H1 (cell line): ENCODE measurements at regions not wholly inside any gene's neighbourhood (a gene's known extent, or its start where the extent isn't known, plus 50 kb on each side); places are given as distances from the start of the nearest gene placed in this dataset.

Source experiments
- CTCF ChIA-PET: fragments of 300-600 bp; sonication (Branson Sonifier 250); formaldehyde crosslinking; loops from one replicate; lab custom pipeline; 2021; ENCODE audit not compliant: partially characterized antibody; lab: Charles Lee
- POLR2A ChIA-PET: fragments of 300-600 bp; sonication (Branson Sonifier 250); formaldehyde crosslinking; loops from one replicate; lab custom pipeline; 2021; ENCODE audit warnings: inconsistent platforms; ENCODE audit not compliant: partially characterized antibody; lab: Charles Lee
- DNase-seq, 2 experiments: peaks; one replicate each; pipeline versions ENCODE4 v3.0.0 to v3.0.0-alpha.2; 2010 to 2022; ENCODE audit warnings: low spot score in 2 of 2, low read depth in 1 of 2, mixed read lengths in 1 of 2
- FAIRE-seq: peaks from 2 replicates; lab custom pipeline; 2011; peaks lifted over from hg19 to GRCh38; lab: Jason Lieb, UNC
- H2AFZ ChIP-seq: 2 replicates; pipeline ENCODE4 v1.8.1; 2012; ENCODE audit warnings: low read length, inconsistent platforms
- H2AK5ac ChIP-seq: 2 replicates; pipeline ENCODE4 v1.6.1; 2013; ENCODE audit warnings: low read depth, low read length
- H2BK120ac ChIP-seq: replicated peaks from 2 replicates; pipeline ENCODE3; 2013; ENCODE audit warnings: low read depth, low read length, inconsistent platforms
- H2BK12ac ChIP-seq: 2 replicates; pipeline ENCODE4 v1.6.1; 2013; ENCODE audit warnings: low read depth, low read length
- H2BK15ac ChIP-seq: 2 replicates; pipeline ENCODE4 v1.6.1; 2013; ENCODE audit warnings: low read length
- H2BK20ac ChIP-seq: 2 replicates; pipeline ENCODE4 v1.6.1; 2013; ENCODE audit warnings: low read length
- H2BK5ac ChIP-seq: 2 replicates; pipeline ENCODE4 v1.6.1; 2013; ENCODE audit warnings: low read depth, low read length
- H3K14ac ChIP-seq: 2 replicates; pipeline ENCODE4 v1.6.1; 2013; ENCODE audit warnings: inconsistent platforms; ENCODE audit not compliant: insufficient read length
- H3K18ac ChIP-seq: 2 replicates; pipeline ENCODE4 v1.6.1; 2013; ENCODE audit warnings: low read length; ENCODE audit errors: extremely low read depth
- H3K23ac ChIP-seq: 2 replicates; pipeline ENCODE4 v1.6.1; 2013; ENCODE audit warnings: inconsistent platforms; ENCODE audit not compliant: insufficient read length
- H3K23me2 ChIP-seq: 2 replicates; pipeline ENCODE4 v1.6.1; 2013; ENCODE audit warnings: low read depth, low read length
- H3K27ac ChIP-seq: 2 replicates; pipeline ENCODE4 v1.6.1; 2011; ENCODE audit warnings: low read depth, low read length, inconsistent platforms
- H3K27me3 ChIP-seq, 4 experiments: replicated peaks in 1 of 4; 1 replicate in 1 of 4; 2 replicates in 3 of 4; pipeline versions ENCODE4 v1.6.1 to v1.8.1; 2011 to 2013; ENCODE audit warnings: low read length in 3 of 4, mild to moderate bottlenecking in 3 of 4, inconsistent platforms in 2 of 4, mixed read lengths in 2 of 4, moderate library complexity in 1 of 4; ENCODE audit not compliant: control insufficient read depth in 3 of 4, insufficient read depth in 3 of 4; ENCODE audit errors: extremely low read depth in 1 of 4
- H3K36me3 ChIP-seq, 4 experiments: 2 replicates each; pipeline versions ENCODE4 v1.6.1 to v1.8.1; 2011 to 2013; ENCODE audit warnings: mild to moderate bottlenecking in 4 of 4, low read length in 3 of 4, moderate library complexity in 2 of 4, control low read depth in 1 of 4, inconsistent platforms in 1 of 4; ENCODE audit not compliant: insufficient read depth in 4 of 4, control insufficient read depth in 2 of 4
- H3K4ac ChIP-seq: replicated peaks from 2 replicates; pipeline ENCODE3; 2013; ENCODE audit warnings: low read length, low read depth, mixed read lengths, inconsistent platforms; ENCODE audit not compliant: insufficient read length
- H3K4me1 ChIP-seq, 4 experiments: replicated peaks in 1 of 4; 1 replicate in 1 of 4; 2 replicates in 3 of 4; pipeline versions ENCODE4 v1.6.1 to v1.8.1; 2011 to 2013; ENCODE audit warnings: low read length in 3 of 4, inconsistent platforms in 2 of 4, mixed read lengths in 1 of 4; ENCODE audit not compliant: insufficient read depth in 4 of 4, control insufficient read depth in 3 of 4
- H3K4me2 ChIP-seq, 2 experiments: 2 replicates each; pipeline versions ENCODE4 v1.6.1 to v1.8.1; 2011 to 2013; ENCODE audit warnings: low read depth in 2 of 2, low read length in 2 of 2, control low read depth in 1 of 2, inconsistent platforms in 1 of 2, mild to moderate bottlenecking in 1 of 2; ENCODE audit not compliant: insufficient read depth in 1 of 2
- H3K4me3 ChIP-seq, 4 experiments: fragments of 200-600, 300-600 bp in 1 of 4; sonication (generic), shearing (Covaris generic), sonication (Bioruptor Twin) in 1 of 4; 2 replicates each; pipeline versions ENCODE4 v1.5.1 to v1.8.1; 2011 to 2016; ENCODE audit warnings: low read length in 4 of 4, low read depth in 3 of 4, control low read depth in 2 of 4, inconsistent platforms in 2 of 4, mild to moderate bottlenecking in 2 of 4, mixed read lengths in 1 of 4, moderate library complexity in 1 of 4; ENCODE audit not compliant: insufficient read depth in 2 of 4; ENCODE audit errors: extremely low read depth in 1 of 4
- H3K56ac ChIP-seq: replicated peaks from 2 replicates; pipeline ENCODE3; 2013; ENCODE audit warnings: low read depth, mild to moderate bottlenecking, mixed read lengths, low read length, inconsistent platforms; ENCODE audit not compliant: insufficient read length
- H3K79me1 ChIP-seq: 2 replicates; pipeline ENCODE4 v1.6.1; 2013; ENCODE audit warnings: low read depth, low read length, control low read depth
- H3K79me2 ChIP-seq, 2 experiments: 2 replicates each; pipeline versions ENCODE4 v1.6.1 to v1.8.1; 2012 to 2013; ENCODE audit warnings: low read length in 2 of 2, mild to moderate bottlenecking in 2 of 2, inconsistent platforms in 1 of 2; ENCODE audit not compliant: insufficient read depth in 2 of 2, control insufficient read depth in 1 of 2
- H3K9ac ChIP-seq, 4 experiments: replicated peaks in 1 of 4; 1 replicate in 1 of 4; 2 replicates in 3 of 4; pipeline versions ENCODE4 v1.6.1 to v1.8.1; 2011 to 2013; ENCODE audit warnings: low read depth in 3 of 4, low read length in 3 of 4, control low read depth in 2 of 4, mild to moderate bottlenecking in 2 of 4, moderate library complexity in 2 of 4, inconsistent platforms in 1 of 4; ENCODE audit errors: extremely low read depth in 1 of 4
- H3K9me3 ChIP-seq, 2 experiments: 2 replicates each; pipeline versions ENCODE4 v1.6.1 to v1.8.1; 2012 to 2013; ENCODE audit warnings: mild to moderate bottlenecking in 2 of 2, moderate library complexity in 2 of 2, control low read depth in 1 of 2, inconsistent platforms in 1 of 2, low read depth in 1 of 2, low read length in 1 of 2, mixed read lengths in 1 of 2; ENCODE audit not compliant: insufficient read depth in 2 of 2
- H4K20me1 ChIP-seq, 2 experiments: replicated peaks in 1 of 2; 2 replicates each; pipeline versions ENCODE3 to v1.8.1; 2011 to 2013; ENCODE audit warnings: inconsistent platforms in 2 of 2, low read length in 2 of 2, mild to moderate bottlenecking in 1 of 2; ENCODE audit not compliant: insufficient read depth in 2 of 2, control insufficient read depth in 1 of 2
- H4K5ac ChIP-seq: 2 replicates; pipeline ENCODE4 v1.6.1; 2013; ENCODE audit warnings: low read length, low read depth, mixed read lengths, inconsistent platforms; ENCODE audit not compliant: insufficient read length
- H4K8ac ChIP-seq: 2 replicates; pipeline ENCODE4 v1.8.0; 2013; ENCODE audit warnings: mild to moderate bottlenecking, moderate library complexity, low read length, inconsistent platforms; ENCODE audit not compliant: insufficient read depth; ENCODE audit errors: extremely low read depth
- H4K91ac ChIP-seq: replicated peaks from 2 replicates; pipeline ENCODE3; 2013; ENCODE audit warnings: low read length, mixed read lengths, inconsistent platforms; ENCODE audit not compliant: insufficient read length
- ASH2L ChIP-seq: fragments of 200-600, 300-600 bp; sonication (generic); IDR thresholded peaks from one replicate; pipeline ENCODE4 v1.7.1; 2017; ENCODE audit warnings: low read length
- CBX5 ChIP-seq: fragments of 300-800, 300-1000 bp; sonication (generic); IDR thresholded peaks from 2 replicates; pipeline ENCODE4 v1.7.1; 2016; ENCODE audit warnings: antibody characterized with exemption, low read length, low read depth
- CBX8 ChIP-seq: fragments of 300-800, 300-1000 bp; sonication (generic); IDR thresholded peaks from 2 replicates; pipeline ENCODE4 v1.7.1; 2016; ENCODE audit warnings: low read depth, low read length, borderline replicate concordance
- CREB1 ChIP-seq: IDR thresholded peaks from 2 replicates; pipeline ENCODE4 v1.6.1; 2012; ENCODE audit warnings: inconsistent platforms
- GABPA ChIP-seq: IDR thresholded peaks from 2 replicates; pipeline ENCODE4 v1.6.1; 2011; ENCODE audit warnings: mild to moderate bottlenecking, low read length, moderate library complexity, borderline replicate concordance; ENCODE audit not compliant: insufficient read depth
- JUN ChIP-seq: IDR thresholded peaks from 2 replicates; pipeline ENCODE4 v1.6.1; 2011; ENCODE audit warnings: low read depth, mild to moderate bottlenecking, improper control_type of control experiment, low read length
- NANOG ChIP-seq: IDR thresholded peaks from 2 replicates; pipeline ENCODE4 v1.6.1; 2011; ENCODE audit warnings: low read length, low read depth, mild to moderate bottlenecking, inconsistent platforms; ENCODE audit not compliant: insufficient read depth, poor library complexity, severe bottlenecking
- POLR2AphosphoS5 ChIP-seq: IDR thresholded peaks from 2 replicates; pipeline ENCODE4 v1.6.1; 2011; ENCODE audit warnings: low read depth, low read length
- RBBP5 ChIP-seq: IDR thresholded peaks from 2 replicates; pipeline ENCODE4 v1.7.1; 2012; ENCODE audit warnings: low read depth, mild to moderate bottlenecking, inconsistent platforms, low read length, moderate library complexity, borderline replicate concordance
- SP2 ChIP-seq: IDR thresholded peaks from 2 replicates; pipeline ENCODE4 v1.6.1; 2012; ENCODE audit warnings: mild to moderate bottlenecking, low read length, inconsistent platforms
- SP4 ChIP-seq: IDR thresholded peaks from 2 replicates; pipeline ENCODE4 v1.6.1; 2012; ENCODE audit warnings: low read length, inconsistent platforms
- TAF7 ChIP-seq: optimal IDR thresholded peaks from 2 replicates; pipeline ENCODE3; 2011; ENCODE audit warnings: low read depth, mild to moderate bottlenecking, inconsistent platforms, low read length, moderate library complexity, borderline replicate concordance
- TBP ChIP-seq: IDR thresholded peaks from 2 replicates; pipeline ENCODE4 v1.6.1; 2011; ENCODE audit warnings: low read depth, low read length, improper control_type of control experiment
- TCF12 ChIP-seq: IDR thresholded peaks from 2 replicates; pipeline ENCODE4 v1.6.1; 2011; ENCODE audit warnings: low read depth, mild to moderate bottlenecking, low read length
- WGBS, 2 experiments: shearing (Covaris generic) in 1 of 2; methylation state at CpG; one replicate each; pipeline versions ENCODE4 v1.1.6 to v1.1.7; 2013 to 2015; ENCODE audit warnings: low lambda C conversion rate in 2 of 2, mixed read lengths in 2 of 2, inconsistent platforms in 1 of 2, low coverage in 1 of 2, missing lambda C conversion rate in 1 of 2; ENCODE audit not compliant: insufficient replicate concordance in 2 of 2, insufficient coverage in 1 of 2, insufficient read length in 1 of 2; ENCODE audit errors: extremely low coverage in 1 of 2, missing lambda C conversion rate in 1 of 2; 5-methylcytosine and 5-hydroxymethylcytosine counted together
- TF ChIP-seq, protein P1 (sequence below): IDR thresholded peaks from 2 replicates; pipeline ENCODE4 v1.6.1; 2011; ENCODE audit warnings: low read depth, mild to moderate bottlenecking, low read length; ENCODE audit not compliant: insufficient read depth
- TF ChIP-seq, protein P2 (sequence below): IDR thresholded peaks from 2 replicates; pipeline ENCODE4 v1.6.1; 2012; ENCODE audit warnings: inconsistent platforms

DNA sequence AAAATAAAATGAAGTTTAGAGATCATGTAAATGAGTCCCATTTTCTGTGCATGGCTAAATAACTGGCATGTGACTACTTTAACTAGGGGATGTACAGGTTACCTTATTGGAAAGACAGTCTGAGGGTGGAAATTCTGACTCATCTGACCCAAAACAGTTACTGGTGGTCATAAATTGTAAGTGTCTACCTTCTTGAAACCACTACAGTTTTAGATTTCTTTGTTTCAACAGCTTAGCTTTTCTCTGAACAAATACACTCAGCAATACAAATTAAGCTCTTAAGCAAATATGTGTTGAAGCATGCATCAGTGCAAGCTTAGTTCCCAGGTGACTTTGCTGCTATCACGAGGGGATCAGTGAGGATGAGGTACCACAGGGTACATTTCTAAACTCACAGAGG lies 60.7 kb upstream of the PGM2 start:
- no peak overlapping the region for H3K56ac ChIP-seq
- H3K27ac ChIP-seq, result no peak overlapping the region
- no peak overlapping the region for H4K8ac ChIP-seq
- no peak overlapping the region for H3K9ac ChIP-seq
- POLR2A ChIA-PET, result no interaction called here
- 76% methylated on average over 1 of the region's 1 CpG; no CpG with 5 or more reads in 1 of the 2 experiments for WGBS, 2 experiments
- CTCF ChIA-PET, result interaction anchor here (1.0 to 2.0 kb wide), 2 partner anchors 14 to 36 kb away, joined by 3 to 5 read pairs; no protein-coding TSS in a partner anchor
- H2BK120ac ChIP-seq, result no peak overlapping the region
- no peak overlapping the region for H2BK15ac ChIP-seq
- DNase-seq, result no peak
- H2BK20ac ChIP-seq, result no peak overlapping the region
- no peaks in the 10 kb centered on the region for H3K9me3 ChIP-seq
- no peak overlapping the region for H2AFZ ChIP-seq
- H3K23me2 ChIP-seq, result no peaks in the 10 kb centered on the region
- no peaks in the 10 kb centered on the region for H3K4me1 ChIP-seq
- H3K4ac ChIP-seq, result no peak overlapping the region
- no peak overlapping the region for H2AK5ac ChIP-seq
- no peaks in the 10 kb centered on the region for H4K20me1 ChIP-seq
- H3K79me2 ChIP-seq, result no peaks in the 10 kb centered on the region
- H3K27me3 ChIP-seq, result no peaks in the 10 kb centered on the region
- no peak overlapping the region for H2BK5ac ChIP-seq
- H3K79me1 ChIP-seq, result no peaks in the 10 kb centered on the region
- no peak overlapping the region for H3K4me3 ChIP-seq
- no peak overlapping the region for H4K5ac ChIP-seq
- no peak overlapping the region for H3K23ac ChIP-seq
- no peaks in the 10 kb centered on the region for H3K36me3 ChIP-seq
- H4K91ac ChIP-seq, result no peak overlapping the region
- H2BK12ac ChIP-seq, result no peak overlapping the region
- H3K14ac ChIP-seq, result no peak overlapping the region
- no peak overlapping the region for H3K4me2 ChIP-seq
- FAIRE-seq, result no peak
- H3K18ac ChIP-seq, result no peak overlapping the region
- TF ChIP-seq SP4 (no peak), JUN (no peak), NANOG (no peak), SP2 (no peak), TCF12 (no peak), RBBP5 (no peak), GABPA (no peak), CREB1 (no peak), ASH2L (no peak), POLR2AphosphoS5 (no peak), CBX8 (no peak), TBP (no peak), CBX5 (no peak), TAF7 (no peak)
- TF ChIP-seq, protein P1, sequence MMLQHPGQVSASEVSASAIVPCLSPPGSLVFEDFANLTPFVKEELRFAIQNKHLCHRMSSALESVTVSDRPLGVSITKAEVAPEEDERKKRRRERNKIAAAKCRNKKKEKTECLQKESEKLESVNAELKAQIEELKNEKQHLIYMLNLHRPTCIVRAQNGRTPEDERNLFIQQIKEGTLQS, result no peak
- TF ChIP-seq, protein P2, sequence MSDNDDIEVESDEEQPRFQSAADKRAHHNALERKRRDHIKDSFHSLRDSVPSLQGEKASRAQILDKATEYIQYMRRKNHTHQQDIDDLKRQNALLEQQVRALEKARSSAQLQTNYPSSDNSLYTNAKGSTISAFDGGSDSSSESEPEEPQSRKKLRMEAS, result no peak
